Epidermal melanocyte (primary cell): ENCODE measurements at regions not wholly inside any gene's neighbourhood (a gene's known extent, or its start where the extent isn't known, plus 50 kb on each side); places are given as distances from the start of the nearest gene placed in this dataset.
"Not testable (repeated sequence)": the region's sequence is repeated elsewhere in the genome, so short reads cannot be mapped to it uniquely, and the experiment has no call there.

Experiments used
- DNase-seq: peaks from one replicate; pipeline ENCODE4 v3.0.0; 2011; ENCODE audit warnings: low spot score; ENCODE audit not compliant: insufficient read length

DNA sequence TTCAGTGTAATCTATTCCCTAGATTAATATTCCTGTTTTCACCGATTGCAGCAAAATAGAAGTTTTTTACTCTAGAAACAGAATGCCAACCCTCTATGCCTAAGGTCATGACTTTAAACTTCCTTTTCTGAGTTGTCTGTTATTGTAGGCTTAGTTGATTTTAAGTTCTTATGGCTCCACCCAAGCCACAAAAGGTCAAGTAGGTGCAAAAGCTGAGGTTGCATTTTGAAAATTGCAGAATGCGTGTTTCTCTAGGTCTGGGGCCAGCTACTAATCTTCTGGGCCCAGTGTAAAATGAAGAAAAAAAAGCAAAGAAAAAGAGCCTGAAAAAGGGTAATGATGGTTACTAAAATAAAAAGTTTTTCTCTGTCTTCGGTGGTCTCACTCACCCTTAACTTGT, 635.7 kb upstream of the FAM98A start:
- no peak for DNase-seq

DNA sequence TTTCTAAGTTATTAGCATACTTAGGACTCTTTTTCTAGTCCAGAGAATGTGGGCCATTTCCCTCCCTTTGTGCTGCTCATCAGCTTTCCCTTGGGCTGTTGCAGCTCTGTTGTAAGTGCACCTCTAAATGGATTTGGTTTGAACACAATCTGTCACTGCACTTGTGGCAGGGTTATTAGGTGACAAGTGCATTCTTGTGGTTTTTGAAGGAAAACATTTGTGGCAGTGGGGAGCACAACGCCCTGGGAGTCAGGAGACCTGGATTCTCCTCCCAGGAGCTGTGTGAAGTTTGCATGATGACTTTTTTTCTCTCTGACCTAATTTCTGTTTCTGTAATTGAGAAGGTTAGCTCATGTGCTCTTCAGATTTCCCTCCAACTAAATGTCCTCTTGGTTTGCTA, 630.9 kb upstream of the FAM98A start:
- DNase-seq: no peak

DNA sequence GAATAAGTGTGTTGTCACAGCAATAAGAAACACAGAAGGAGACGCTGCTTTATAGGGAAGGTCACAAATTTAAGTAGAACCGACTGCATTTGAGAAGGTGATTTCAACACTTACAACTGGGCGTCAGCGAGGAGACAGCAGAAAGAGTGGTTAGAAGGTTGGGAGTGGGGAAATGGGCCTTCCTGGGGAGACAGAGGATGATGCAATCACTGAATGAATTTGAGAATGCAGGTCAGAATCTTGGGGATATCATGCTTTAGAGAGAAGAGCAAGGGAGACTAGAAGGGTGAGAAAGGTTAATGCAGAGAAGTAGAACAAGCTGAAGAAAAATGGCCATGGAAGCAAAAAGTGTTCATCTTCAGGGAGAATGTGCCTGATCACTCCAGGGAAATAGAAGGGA, 616.1 kb upstream of the FAM98A start:
- DNase-seq: no peak

DNA sequence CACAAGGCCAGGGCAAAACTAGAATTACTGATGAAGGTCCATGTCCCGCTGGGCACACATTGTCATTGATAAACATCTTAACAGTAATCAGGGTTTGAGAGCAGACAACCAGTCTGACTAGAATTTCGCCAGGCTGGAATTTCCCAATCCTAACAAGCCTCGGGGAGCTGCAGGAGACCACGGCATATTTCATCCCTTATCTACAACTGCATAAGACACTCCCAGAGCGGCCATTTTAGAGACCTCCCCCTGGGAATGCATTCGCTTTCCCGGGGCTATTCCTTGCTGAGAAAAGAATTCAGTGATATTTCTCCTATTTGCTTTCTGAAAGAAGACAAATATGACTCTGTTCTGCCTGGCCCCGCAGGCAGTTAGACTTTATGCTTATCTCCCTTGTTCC, 611.3 kb upstream of the FAM98A start:
- DNase-seq: not testable (repeated sequence)

DNA sequence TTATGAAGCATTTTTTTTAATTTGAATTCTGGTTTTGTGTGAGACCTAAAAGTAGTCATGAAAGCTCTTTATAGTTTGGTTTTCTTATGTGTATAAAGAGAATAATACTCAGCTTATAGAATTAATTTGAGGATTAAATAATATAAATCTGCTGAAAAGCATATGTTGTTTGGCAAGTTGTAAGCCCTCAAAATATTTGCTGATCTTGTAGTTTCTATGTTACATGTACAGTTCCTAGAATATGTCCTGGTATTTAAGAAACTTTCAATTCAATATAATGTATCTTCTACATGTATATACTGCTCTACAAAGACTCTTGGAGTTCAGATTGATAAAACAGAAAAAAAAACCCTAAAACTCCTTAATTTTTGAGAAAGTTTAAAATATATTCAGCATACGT, 605.5 kb upstream of the FAM98A start:
- DNase-seq: no peak

DNA sequence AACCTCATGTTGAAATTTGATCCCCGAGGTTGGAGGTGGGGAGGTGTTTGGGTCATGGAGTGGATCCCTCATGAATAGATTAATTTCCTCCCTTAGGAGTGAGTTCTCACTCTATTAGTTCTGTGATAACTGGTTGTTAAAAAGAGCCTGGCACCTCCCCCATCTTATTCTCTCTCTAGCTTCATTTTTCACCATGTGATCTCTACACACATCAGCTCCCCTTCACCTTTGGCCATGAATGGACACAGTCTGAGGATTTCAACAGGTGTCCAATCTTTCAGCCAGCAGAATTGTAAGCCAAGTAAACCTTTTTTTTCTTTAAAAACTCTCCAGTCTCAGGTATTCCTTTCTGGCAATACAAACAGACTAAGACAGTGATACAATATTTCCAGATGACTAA, 602.0 kb upstream of the FAM98A start:
- no peak for DNase-seq

DNA sequence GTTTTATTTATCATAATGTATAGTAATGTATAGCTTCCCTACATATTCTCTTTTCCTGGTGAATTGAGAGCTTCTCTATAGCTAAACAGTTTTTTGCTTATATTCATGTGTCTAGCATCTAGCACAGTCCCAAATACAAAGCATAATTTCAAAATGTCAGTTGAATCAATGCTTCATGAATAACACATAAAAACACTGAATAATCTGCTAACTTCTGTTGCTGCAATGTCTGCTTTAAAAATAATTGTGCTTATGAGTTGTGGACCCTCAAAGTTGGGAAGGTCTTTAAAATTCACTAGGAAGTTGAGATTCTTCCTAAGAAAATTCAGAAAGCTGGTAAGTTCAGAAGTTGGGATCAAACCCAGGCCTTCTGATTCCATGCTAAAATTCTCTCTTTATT, 600.9 kb upstream of the FAM98A start:
- no peak for DNase-seq

DNA sequence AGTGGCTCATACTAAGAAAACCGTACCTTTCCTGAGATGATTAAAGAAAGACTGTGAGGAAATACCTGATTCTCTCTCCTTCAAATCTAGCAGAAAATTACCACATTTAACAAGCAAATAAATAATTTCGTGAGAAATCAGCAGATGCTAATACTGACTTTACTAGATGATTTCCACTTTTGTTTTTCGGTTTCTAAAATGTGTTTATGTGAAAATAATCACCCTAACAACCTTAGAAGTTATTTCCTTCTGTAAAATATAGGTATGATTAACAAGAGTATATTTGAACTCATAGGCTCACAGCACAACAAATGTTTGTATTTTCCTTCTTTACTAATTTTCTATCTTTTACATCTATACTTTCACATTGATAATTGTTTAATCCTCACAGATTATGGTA, 594.1 kb upstream of the FAM98A start:
- no peak for DNase-seq

DNA sequence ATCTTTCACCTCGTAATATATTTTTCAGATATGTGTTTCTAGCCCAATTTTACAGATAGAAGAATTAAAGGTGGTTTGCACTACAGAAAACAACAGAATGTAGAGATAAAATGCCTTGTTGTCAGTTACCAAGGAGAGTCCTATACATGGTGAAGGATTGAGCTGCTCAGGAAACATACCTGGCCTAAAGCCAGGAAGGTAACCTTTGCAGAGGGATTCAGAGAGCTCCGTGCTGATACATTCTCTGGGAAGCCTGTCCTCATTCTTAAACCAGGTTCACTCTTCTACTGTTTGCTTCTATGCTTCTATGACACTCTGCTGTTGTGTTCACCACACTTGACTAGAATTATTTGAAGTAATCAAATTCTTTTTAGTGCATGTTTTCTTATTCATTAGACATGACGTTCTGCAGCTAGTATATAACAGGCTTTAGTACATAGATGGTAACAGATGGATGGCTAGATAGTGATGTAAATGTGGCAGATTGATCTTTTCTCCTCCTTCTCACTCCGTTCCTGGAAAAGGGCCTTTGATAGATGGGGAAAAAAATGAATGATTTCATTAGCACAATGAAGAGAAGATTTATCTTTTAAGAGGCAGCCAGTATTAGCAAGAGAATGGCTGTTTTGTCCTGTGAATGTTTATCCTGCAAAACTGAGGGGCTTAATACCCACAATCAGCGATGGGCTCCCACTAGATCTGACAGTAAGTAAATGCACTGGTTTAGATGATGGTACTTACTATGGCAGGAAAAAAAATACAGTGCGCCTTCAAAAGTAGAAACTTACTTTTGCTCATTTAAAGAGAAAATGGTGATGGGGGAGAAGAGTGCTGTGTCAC, 589.6 kb upstream of the FAM98A start:
- DNase-seq: no peak

DNA sequence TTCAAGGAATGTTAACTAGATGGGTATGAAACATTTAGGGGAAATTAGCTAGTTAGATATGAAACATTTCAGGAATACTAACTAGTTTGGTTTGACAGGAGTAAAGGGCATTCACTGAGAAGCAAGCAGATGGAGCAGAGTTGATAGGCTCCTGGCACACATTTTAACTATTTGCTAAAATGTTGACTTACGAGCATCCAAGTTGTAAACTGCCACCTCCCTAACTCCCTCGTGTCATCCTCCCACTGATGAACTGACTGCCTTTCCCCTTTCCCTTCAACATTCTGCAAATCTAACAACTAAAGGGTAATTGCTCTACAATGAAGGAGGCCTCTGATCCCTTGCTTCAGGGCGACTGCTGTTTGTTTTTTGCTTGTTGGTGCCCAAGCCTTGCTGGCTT, 580.4 kb upstream of the FAM98A start:
- no peak for DNase-seq

DNA sequence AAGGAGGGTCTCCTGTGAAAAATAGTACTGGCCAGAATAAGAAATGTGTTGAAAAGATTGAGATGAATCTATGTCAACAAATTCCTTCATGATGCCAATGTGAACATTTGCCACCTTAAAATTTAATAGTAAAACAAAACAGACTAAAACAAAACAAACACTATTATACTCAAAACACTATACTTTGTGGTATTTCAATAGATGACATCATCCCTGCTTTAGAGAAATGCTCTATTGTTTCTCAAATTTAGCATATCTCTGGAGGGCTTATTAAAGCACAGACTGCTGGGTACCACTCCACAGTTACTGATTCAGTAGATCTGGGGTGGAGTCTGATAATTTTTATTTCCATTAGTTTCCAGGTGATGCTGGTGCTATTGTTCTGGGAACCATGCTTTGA, 579.4 kb upstream of the FAM98A start:
- no peak for DNase-seq

DNA sequence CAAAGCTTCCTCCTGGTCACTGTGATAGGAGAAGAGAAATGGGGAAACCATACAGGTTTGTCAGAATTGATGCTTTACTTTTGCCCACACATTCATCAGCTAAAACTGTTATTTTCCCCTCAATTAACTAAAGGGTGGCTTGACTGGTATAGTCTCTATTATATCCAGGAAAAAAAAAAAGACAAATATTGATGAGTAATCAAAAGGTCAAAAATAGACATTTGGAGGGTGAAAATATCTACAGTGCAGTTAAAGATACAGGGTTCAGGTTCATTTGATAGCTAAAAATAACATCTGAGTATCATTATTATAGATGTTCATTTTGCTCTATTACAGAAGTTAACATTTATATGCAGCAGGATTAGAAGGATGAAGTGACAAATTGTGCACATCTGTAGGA, 577.6 kb upstream of the FAM98A start:
- DNase-seq: no peak

DNA sequence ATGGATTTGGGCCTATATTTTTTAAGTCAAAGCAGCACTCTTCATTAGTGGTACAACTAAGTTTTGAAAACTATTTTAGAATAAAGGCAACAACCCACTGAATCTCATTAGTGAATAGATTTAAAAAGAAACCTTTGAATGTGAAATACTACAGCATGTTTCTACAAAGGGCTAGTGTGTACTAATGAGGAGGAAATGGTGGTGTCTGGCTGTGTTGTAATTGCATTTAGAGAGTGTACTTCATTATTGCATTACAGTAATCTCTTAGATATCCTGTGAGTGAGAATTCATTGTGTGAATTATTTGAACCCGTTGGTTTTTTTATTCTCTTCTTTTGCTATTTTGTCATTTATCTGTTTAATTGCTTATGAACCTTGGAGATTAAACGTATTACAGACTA, 575.4 kb upstream of the FAM98A start:
- no peak for DNase-seq

DNA sequence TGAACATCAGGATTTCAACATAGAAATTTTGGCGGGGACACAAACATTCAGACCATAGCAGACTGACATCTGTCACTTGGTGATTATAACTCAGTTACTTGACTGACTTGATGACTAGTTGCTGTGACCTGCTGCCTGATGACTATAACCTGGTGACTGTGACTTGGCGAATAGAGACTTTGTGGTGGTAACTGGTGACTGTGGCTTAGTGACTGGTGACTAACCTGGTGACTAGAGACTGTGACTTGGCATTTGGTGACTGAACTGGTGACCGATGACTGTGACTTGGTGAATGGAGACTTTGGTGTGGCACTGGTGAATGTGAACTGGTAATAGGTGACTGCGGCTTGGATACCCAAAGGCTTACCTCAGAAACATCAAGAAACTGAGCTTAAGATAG, 563.1 kb upstream of the FAM98A start:
- DNase-seq: no peak

DNA sequence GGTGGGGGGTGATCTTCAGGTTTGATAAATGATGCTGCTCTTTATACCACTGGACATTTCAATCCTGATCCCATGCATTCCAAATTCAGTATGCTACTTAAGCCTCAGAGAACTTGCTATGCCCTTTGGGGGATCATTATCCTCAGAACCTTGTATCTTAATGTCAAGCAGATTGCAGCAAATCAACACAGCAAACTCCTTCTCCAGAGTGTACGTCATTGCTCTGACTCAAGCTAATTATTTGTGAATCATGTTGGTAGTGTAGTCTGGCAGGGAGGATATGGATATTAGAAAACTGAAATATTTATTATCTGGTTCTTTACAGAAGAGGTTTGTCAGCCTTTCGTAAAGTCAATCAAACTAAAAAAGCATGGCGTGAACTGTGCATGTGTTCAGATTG, 562.5 kb upstream of the FAM98A start:
- no peak for DNase-seq

DNA sequence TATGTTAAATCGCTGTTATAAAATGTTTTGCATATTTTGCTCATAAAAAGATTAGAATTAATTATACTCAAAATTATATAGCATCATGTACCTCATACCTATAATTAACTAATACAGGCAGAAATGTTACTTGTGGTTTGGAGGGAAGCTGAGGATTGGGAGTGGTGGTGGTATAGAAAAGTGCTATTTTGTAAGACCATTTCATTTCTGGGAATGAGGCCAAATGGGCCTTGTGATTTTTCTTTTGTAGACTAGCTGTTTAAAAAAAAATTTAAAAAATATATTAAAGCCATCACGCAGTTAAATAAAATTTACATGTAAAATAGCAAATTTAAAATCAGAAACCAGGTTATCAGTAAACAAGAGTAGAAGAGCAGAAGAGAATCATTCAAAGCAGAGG, 560.8 kb upstream of the FAM98A start:
- DNase-seq: no peak

DNA sequence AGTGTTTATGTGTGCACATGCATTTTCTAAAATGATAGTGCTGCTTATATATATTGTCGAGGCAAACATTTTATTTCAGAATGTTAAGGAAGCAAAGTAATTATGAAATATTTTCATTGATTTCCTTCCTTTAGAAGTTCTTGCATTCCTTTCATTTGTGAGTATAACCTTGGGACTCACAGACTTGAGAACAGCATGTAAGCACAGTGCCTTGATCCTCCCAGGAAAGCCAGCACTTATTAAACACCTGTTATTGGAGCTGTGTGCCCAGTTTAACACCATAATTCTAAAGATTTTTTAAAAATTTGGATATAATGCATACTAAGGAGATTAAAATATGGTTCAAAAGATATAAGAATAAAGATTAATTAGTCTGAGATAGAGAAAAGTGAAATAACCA, 554.4 kb upstream of the FAM98A start:
- DNase-seq: no peak

DNA sequence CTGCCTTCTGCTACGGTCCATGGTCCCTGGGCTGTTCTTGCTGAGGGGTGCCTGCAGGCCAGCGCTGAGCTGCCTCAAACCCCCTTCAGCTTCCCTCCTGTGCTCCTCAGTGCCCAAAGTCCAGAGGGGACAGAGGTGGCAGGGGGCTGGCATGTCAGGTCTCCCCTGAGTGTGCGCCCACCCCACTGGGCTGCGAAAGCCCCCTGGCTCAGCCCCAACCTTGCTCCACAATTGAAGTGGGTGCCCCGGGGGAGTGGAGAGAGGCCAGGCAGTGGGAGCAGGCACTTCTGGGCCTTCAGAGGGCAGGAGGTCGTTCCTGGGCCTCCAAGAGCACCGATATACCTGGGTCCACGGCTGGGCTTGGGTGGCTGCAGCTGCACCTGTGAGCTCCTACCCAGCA, 548.7 kb upstream of the FAM98A start:
- no peak for DNase-seq

DNA sequence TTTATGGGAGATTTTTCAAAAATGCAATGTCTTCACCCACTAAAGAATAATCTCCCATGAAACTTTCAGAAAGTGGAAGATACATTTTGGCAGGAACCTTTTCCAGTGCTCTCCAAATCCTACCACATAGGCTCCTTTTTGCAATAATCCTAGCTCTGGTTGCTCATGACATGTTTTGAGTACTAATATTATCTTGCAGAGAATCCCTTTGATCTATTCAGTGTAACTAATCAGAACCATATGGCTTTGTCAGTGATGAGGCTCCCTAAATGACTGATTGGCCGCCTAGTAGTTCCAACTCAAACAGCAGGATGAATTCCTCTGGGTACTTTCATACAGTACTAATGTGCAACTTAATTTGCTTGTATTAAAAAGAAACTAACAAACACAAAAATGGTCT, 544.0 kb upstream of the FAM98A start:
- no peak for DNase-seq

DNA sequence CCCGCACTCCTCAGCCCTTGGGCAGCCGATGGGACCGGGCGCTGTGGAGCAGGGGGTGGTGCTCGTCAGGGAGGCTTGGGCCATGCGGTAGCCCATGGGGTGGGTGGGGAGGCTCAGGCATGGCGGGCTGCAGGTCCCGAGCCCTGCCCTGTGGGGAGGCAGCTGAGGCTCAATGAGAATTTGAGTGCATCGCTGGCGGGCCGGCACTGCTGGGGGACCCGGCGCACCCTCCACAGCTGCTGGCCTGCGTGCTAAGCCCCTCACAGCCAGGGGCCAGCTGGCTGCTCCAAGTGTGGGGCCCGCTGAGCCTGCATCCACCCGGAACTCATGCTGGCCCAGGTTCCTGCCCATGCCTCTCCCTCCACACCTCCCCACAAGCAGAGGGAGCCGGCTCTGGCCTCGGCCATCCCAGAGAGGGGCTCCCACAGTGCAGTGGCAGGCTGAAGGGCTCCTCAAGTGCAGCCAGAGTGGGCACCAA, 543.5 kb upstream of the FAM98A start:
- DNase-seq: not testable (repeated sequence)

DNA sequence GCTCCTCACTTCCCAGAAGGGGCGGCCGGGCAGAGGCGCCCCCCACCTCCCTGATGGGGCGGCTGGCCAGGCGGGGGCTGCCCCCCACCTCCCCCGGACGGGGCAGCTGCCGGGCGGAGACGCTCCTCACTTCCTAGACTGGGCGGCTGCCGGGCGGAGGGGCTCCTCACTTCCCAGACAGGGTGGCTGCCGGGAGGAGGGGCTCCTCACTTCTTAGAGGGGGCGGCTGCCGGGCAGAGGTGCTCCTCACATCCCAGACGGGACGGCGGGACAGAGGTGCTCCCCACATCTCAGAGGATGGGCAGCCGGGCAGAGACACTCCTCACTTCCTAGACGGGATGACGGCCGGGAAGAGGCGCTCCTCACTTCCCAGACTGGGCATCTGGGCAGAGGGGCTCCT, 534.0 kb upstream of the FAM98A start:
- not testable (repeated sequence) for DNase-seq

DNA sequence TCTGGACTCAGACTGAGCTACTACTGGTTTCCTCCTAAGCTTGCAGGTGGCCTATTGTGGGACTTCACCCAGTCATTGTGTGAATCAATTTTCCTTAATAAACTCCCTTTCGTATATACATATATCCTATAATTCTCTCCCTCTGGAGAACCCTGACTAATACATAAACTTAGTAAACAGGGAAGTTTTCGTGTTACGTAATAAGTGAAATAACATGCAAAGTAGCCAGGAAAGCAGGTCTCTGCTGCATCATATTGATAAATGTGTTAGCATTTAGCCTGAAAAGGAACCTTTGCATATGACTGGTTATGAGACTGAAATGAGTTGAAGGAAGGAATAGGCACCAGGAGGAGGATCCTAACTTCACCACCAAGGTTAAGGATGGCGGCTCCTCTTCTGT, 527.2 kb upstream of the FAM98A start:
- no peak for DNase-seq

DNA sequence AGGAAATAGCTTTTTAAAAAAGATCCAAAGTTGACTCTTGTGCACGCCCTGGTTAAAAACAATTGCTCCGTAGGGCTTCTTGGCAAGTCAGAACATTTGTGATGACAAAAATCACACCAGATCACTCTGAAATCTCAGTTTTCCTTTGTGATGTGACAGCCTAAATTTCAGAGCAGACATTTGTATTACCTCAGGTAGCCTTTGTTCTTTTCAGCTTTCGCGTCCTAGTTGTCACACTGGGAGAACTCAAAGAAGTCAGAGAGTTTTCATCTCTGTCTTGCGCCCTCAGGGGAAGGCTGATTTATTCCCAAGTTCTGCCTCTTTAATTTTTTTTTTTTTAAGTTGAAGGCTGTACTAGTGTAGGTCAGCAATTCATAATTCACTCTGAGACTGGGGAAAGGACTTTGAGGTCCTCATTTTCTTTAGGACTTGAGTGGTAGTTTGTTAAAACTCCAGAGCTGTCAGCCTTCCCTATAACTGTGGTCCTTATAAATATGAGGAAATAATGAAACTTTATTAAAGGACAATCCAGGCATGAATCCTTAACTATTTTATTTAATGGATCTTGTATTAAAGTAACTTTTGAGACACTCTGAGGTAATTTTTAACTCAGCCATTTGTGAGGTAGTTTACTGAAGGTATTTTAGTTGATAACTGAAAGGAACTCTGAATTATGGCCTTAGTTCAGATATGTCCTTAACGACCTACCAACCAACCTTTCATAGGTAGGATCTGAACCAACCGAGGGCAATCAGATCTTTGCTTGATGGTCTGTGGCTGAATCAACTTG, 525.1 kb upstream of the FAM98A start:
- no peak for DNase-seq
